GM12892 (cell line): ENCODE measurements at regions not wholly inside any gene's neighbourhood (a gene's known extent, or its start where the extent isn't known, plus 50 kb on each side); places are given as distances from the start of the nearest gene placed in this dataset.

Experiments
- POLR2A ChIP-seq: IDR thresholded peaks from 2 replicates; pipeline ENCODE4 v1.6.1; 2011; ENCODE audit warnings: low read depth, low read length, control low read depth
- POLR2AphosphoS5 ChIP-seq: IDR thresholded peaks from 2 replicates; pipeline ENCODE4 v1.6.1; 2011; ENCODE audit warnings: low read depth, low read length, control low read depth
- TAF1 ChIP-seq: IDR thresholded peaks from 2 replicates; pipeline ENCODE4 v1.6.1; 2011; ENCODE audit warnings: low read depth, mild to moderate bottlenecking, control low read depth, low read length, borderline replicate concordance

DNA sequence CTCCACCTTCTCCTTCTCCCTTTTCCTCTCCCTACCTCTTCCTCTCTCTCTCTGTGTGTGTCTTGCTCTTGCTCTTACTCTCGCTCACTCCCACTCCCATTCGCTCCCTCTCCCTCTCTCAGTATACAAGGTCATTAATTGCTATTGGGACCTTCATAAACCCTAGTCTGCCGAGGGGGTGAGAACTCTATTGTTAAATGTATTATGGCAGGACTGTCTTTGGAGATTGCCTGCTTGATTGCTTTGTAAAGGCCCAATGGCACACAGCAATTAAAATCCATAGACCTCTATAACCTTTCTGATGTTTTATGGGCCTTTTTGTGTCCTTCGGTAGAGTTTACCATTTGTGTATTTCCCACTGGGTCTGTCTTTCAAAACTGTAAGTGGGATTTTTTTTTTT lies 465.9 kb downstream of the ANXA1 start:
- TF ChIP-seq POLR2A, result no peak
- TF ChIP-seq POLR2AphosphoS5, result no peak
- TF ChIP-seq TAF1, result no peak
